ENCODE measurements at regions not wholly inside any gene's neighbourhood (a gene's known extent, or its start where the extent isn't known, plus 50 kb on each side); places are given as distances from the start of the nearest gene placed in this dataset.

- TF ChIP-seq EZH2 (IDR thresholded peaks at IDR 0.05; ENCODE audit: borderline replicate concordance) (no peak), CTCF (IDR thresholded peaks at IDR 0.05; ENCODE audit: poor library complexity) (no peak)
These were observed 267.8 kb upstream of the MYO3A start for GRCh38 chr10:25666276-25666675.

Measured in hepatocyte (in vitro differentiated cells).